ENCODE measurements at regions not wholly inside any gene's neighbourhood (a gene's known extent, or its start where the extent isn't known, plus 50 kb on each side); places are given as distances from the start of the nearest gene placed in this dataset.

GRCh38 chr2:2876331-2877221, 501.0 kb downstream of the EIPR1 start:
- no peaks in the 10 kb centered on the region for H3K9me3 Mint-ChIP-seq
- ChIA-PET POLR2A (no interaction called here), CTCF (no interaction called here)
- H3K4me3 Mint-ChIP-seq = no peak overlapping the region
- no peak overlapping the region for H3K27ac Mint-ChIP-seq
- H3K36me3 Mint-ChIP-seq = no peaks in the 10 kb centered on the region
- no peak for DNase-seq
- no peaks in the 10 kb centered on the region for H3K4me1 Mint-ChIP-seq (ENCODE audit: low read depth)
- intact Hi-C loops (cut with micrococcal nuclease) = no loop called here
- no peaks in the 10 kb centered on the region for H3K27me3 Mint-ChIP-seq

GRCh38 chr2:2875831-2876230, 501.8 kb downstream of the EIPR1 start:
- Mint-ChIP-seq H3K9me3 (no peaks in the 10 kb centered on the region), H3K4me3 (no peak overlapping the region), H3K27me3 (no peaks in the 10 kb centered on the region), H3K36me3 (no peaks in the 10 kb centered on the region), H3K4me1 (ENCODE audit: low read depth) (no peaks in the 10 kb centered on the region), H3K27ac (no peak overlapping the region)
- intact Hi-C loops (cut with micrococcal nuclease) = no loop called here
- CTCF ChIA-PET = no interaction called here
- DNase-seq = no peak
- POLR2A ChIA-PET = no interaction called here

GRCh38 chr2:2875296-2875695, 502.3 kb downstream of the EIPR1 start:
- no peaks in the 10 kb centered on the region for H3K4me1 Mint-ChIP-seq (ENCODE audit: low read depth)
- no peak overlapping the region for H3K27ac Mint-ChIP-seq
- no peak overlapping the region for H3K4me3 Mint-ChIP-seq
- H3K27me3 Mint-ChIP-seq = no peaks in the 10 kb centered on the region
- ChIA-PET CTCF (no interaction called here), POLR2A (no interaction called here)
- intact Hi-C loops (cut with micrococcal nuclease) = no loop called here
- H3K9me3 Mint-ChIP-seq = no peaks in the 10 kb centered on the region
- H3K36me3 Mint-ChIP-seq = no peaks in the 10 kb centered on the region
- DNase-seq = no peak

GRCh38 chr2:2874805-2875204, 502.8 kb downstream of the EIPR1 start:
- H3K36me3 Mint-ChIP-seq = no peaks in the 10 kb centered on the region

GRCh38 chr2:2874341-2874740, 503.3 kb downstream of the EIPR1 start:
- Mint-ChIP-seq H3K27me3 (no peaks in the 10 kb centered on the region), H3K9me3 (no peaks in the 10 kb centered on the region), H3K36me3 (no peaks in the 10 kb centered on the region), H3K4me1 (ENCODE audit: low read depth) (no peaks in the 10 kb centered on the region), H3K27ac (no peak overlapping the region), H3K4me3 (no peak overlapping the region)
- CTCF ChIA-PET = no interaction called here
- DNase-seq = no peak
- POLR2A ChIA-PET = no interaction called here
- intact Hi-C loops (cut with micrococcal nuclease) = no loop called here

More at GRCh38 chr2:2874805-2875204, 502.8 kb downstream of the EIPR1 start:
- no peaks in the 10 kb centered on the region for H3K9me3 Mint-ChIP-seq
- intact Hi-C loops (cut with micrococcal nuclease) = no loop called here
- H3K4me3 Mint-ChIP-seq = no peak overlapping the region
- no peaks in the 10 kb centered on the region for H3K27me3 Mint-ChIP-seq
- CTCF ChIA-PET = no interaction called here
- POLR2A ChIA-PET = no interaction called here
- no peak for DNase-seq
- H3K27ac Mint-ChIP-seq = no peak overlapping the region
- H3K4me1 Mint-ChIP-seq (ENCODE audit: low read depth) = no peaks in the 10 kb centered on the region

GRCh38 chr2:2873450-2873811, 504.2 kb downstream of the EIPR1 start:
- DNase-seq = no peak
- no peaks in the 10 kb centered on the region for H3K27me3 Mint-ChIP-seq
- H3K36me3 Mint-ChIP-seq = no peaks in the 10 kb centered on the region
- ChIA-PET CTCF (no interaction called here), POLR2A (no interaction called here)
- no peak overlapping the region for H3K4me3 Mint-ChIP-seq
- H3K27ac Mint-ChIP-seq = no peak overlapping the region
- H3K4me1 Mint-ChIP-seq (ENCODE audit: low read depth) = no peaks in the 10 kb centered on the region
- intact Hi-C loops (cut with micrococcal nuclease) = no loop called here
- H3K9me3 Mint-ChIP-seq = no peaks in the 10 kb centered on the region

GRCh38 chr2:2872713-2873449, 504.7 kb downstream of the EIPR1 start:
- H3K27ac Mint-ChIP-seq = no peak overlapping the region
- no peak for DNase-seq
- intact Hi-C loops (cut with micrococcal nuclease) = no loop called here

GRCh38 chr2:2872309-2872617, 505.4 kb downstream of the EIPR1 start:
- H3K9me3 Mint-ChIP-seq = no peaks in the 10 kb centered on the region

More at GRCh38 chr2:2872713-2873449, 504.7 kb downstream of the EIPR1 start:
- H3K36me3 Mint-ChIP-seq = no peaks in the 10 kb centered on the region
- H3K27me3 Mint-ChIP-seq = no peaks in the 10 kb centered on the region
- H3K4me3 Mint-ChIP-seq = no peak overlapping the region
- ChIA-PET POLR2A (no interaction called here), CTCF (no interaction called here)
- H3K4me1 Mint-ChIP-seq (ENCODE audit: low read depth) = no peaks in the 10 kb centered on the region
- no peaks in the 10 kb centered on the region for H3K9me3 Mint-ChIP-seq

GRCh38 chr2:2871480-2872308, 505.9 kb downstream of the EIPR1 start:
- H3K9me3 Mint-ChIP-seq = no peaks in the 10 kb centered on the region
- H3K27ac Mint-ChIP-seq = no peak overlapping the region
- H3K27me3 Mint-ChIP-seq = no peaks in the 10 kb centered on the region
- H3K4me1 Mint-ChIP-seq (ENCODE audit: low read depth) = no peaks in the 10 kb centered on the region
- CTCF ChIA-PET = no interaction called here
- no peak overlapping the region for H3K4me3 Mint-ChIP-seq
- DNase-seq = no peak
- no peaks in the 10 kb centered on the region for H3K36me3 Mint-ChIP-seq
- intact Hi-C loops (cut with micrococcal nuclease) = no loop called here
- POLR2A ChIA-PET = no interaction called here

More at GRCh38 chr2:2872309-2872617, 505.4 kb downstream of the EIPR1 start:
- Mint-ChIP-seq H3K36me3 (no peaks in the 10 kb centered on the region), H3K4me3 (no peak overlapping the region), H3K4me1 (ENCODE audit: low read depth) (no peaks in the 10 kb centered on the region), H3K27ac (no peak overlapping the region), H3K27me3 (no peaks in the 10 kb centered on the region)
- ChIA-PET CTCF (no interaction called here), POLR2A (no interaction called here)
- intact Hi-C loops (cut with micrococcal nuclease) = no loop called here
- no peak for DNase-seq

- intact Hi-C loops (cut with micrococcal nuclease) = no loop called here
- no peak overlapping the region for H3K27ac Mint-ChIP-seq
- no peaks in the 10 kb centered on the region for H3K27me3 Mint-ChIP-seq
- no peaks in the 10 kb centered on the region for H3K4me1 Mint-ChIP-seq (ENCODE audit: low read depth)
- no peak for DNase-seq
- H3K4me3 Mint-ChIP-seq = no peak overlapping the region
- no peaks in the 10 kb centered on the region for H3K36me3 Mint-ChIP-seq
- ChIA-PET POLR2A (no interaction called here), CTCF (no interaction called here)
- H3K9me3 Mint-ChIP-seq = no peaks in the 10 kb centered on the region
These were observed 507.5 kb downstream of the EIPR1 start for GRCh38 chr2:2870106-2870505.

GRCh38 chr2:2869553-2869952, 508.1 kb downstream of the EIPR1 start:
- CTCF ChIA-PET = no interaction called here
- Mint-ChIP-seq H3K36me3 (no peaks in the 10 kb centered on the region), H3K9me3 (no peaks in the 10 kb centered on the region), H3K27ac (no peak overlapping the region), H3K4me1 (ENCODE audit: low read depth) (no peaks in the 10 kb centered on the region), H3K4me3 (no peak overlapping the region), H3K27me3 (no peaks in the 10 kb centered on the region)
- intact Hi-C loops (cut with micrococcal nuclease) = no loop called here
- DNase-seq = no peak
- POLR2A ChIA-PET = no interaction called here

- H3K9me3 Mint-ChIP-seq = no peaks in the 10 kb centered on the region
- CTCF ChIA-PET = no interaction called here
- no peak overlapping the region for H3K4me3 Mint-ChIP-seq
- DNase-seq = no peak
- POLR2A ChIA-PET = no interaction called here
- no peaks in the 10 kb centered on the region for H3K4me1 Mint-ChIP-seq (ENCODE audit: low read depth)
- no peaks in the 10 kb centered on the region for H3K27me3 Mint-ChIP-seq
- intact Hi-C loops (cut with micrococcal nuclease) = no loop called here
- no peak overlapping the region for H3K27ac Mint-ChIP-seq
- H3K36me3 Mint-ChIP-seq = no peaks in the 10 kb centered on the region
These were observed 509.5 kb downstream of the EIPR1 start for GRCh38 chr2:2868085-2868484.

All from activated CD4-positive, alpha-beta memory T cell treated with anti-CD3 and anti-CD28 coated beads for 36 hours (primary cell).